KBM-7 (cell line): ENCODE measurements at regions not wholly inside any gene's neighbourhood (a gene's known extent, or its start where the extent isn't known, plus 50 kb on each side); places are given as distances from the start of the nearest gene placed in this dataset.

ENCODE experiments used
- DNase-seq: peaks from one replicate; pipeline ENCODE4 v3.0.0-alpha.2; 2015
- in situ Hi-C: fragments of 300-500 bp; cut with MboI; formaldehyde crosslinking; loops from 2 replicates; pipeline ENCODE4 v1.14.3; 2020; ENCODE audit warnings: low sequenced_read_pairs, low pct_unique_long_range_greater_than_20kb, mixed read lengths

DNA sequence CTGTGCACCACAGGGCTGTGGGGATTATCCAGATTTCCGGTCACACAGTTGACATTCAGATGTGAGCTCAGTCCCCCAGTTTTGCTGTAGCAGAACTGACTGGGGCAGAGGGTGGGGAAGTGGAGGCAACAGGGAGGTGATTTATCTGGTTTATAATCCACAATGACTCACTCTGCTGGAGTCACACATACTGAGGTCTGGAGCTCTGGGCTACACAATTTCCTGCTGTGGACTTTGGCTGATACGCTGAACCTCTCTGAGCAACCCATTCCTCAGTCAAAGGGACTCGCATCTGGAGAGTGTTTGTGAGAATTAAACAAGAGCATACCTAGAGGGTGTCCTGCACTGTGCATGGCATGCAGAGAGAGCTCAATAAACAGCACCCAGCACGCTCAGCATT, 64.8 kb upstream of the PLPP4 start:
- in situ Hi-C loops = no loop called here
- DNase-seq = no peak

DNA sequence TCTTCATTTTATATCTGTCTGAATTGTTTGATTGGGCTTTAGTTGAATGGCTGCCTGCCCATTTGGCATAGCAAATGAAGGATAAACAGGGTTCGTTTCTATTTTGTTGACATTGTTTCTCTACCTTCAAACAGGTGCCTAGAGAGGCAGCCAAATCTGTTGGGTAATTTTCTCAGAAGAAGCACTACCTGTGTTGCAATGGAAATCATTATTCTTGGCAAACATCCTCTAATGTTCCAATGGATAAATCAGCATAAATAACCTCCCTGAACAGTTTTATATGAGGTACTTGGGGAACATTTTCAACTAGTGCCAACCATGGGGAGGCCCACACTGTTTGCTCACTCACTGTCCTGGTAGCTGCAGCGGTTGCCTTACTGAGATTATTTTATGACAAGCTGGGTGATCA, 64.4 kb upstream of the PLPP4 start:
- in situ Hi-C loops = no loop called here

DNA sequence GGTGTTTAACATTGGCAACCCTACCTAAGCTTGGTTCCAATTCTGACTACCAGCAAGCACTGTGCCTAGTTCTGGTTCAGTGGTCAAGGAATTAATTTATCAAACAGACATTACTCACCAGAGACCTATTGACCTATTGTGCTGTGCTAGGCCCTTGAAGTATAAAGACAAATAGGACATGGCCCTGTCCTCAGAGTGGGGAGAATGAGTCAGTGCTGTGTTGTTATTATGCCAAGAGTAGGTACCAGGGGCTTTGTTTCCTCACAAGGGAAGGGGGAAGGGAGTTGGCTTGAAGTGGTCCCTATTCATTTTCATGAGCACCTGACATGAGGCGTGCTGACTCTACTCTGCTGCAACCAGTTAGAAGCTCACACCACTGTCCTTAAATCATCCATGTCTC, 62.6 kb upstream of the PLPP4 start:
- DNase-seq = no peak
- in situ Hi-C loops = no loop called here

More for the DNA sequence above, 64.4 kb upstream of the PLPP4 start:
- no peak for DNase-seq

DNA sequence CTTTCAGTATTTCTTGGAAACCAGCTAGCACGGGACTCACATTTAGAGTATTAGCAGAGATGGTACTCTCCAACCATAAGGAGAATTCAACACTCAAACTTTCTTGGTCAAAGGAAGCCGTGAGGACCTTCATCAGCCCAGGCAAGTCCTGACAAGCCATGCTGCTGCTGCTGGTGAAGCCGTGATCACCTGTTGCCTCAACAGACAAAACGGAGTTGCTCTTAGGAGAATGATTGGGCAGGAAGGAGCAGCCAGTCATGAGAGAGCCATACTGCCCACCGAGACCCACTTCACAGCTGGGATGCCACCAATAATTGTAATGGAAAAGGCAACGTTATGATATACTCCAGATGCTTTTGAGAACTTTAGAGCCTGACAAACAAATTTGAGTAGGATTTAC, 60.8 kb upstream of the PLPP4 start:
- no peak for DNase-seq

DNA sequence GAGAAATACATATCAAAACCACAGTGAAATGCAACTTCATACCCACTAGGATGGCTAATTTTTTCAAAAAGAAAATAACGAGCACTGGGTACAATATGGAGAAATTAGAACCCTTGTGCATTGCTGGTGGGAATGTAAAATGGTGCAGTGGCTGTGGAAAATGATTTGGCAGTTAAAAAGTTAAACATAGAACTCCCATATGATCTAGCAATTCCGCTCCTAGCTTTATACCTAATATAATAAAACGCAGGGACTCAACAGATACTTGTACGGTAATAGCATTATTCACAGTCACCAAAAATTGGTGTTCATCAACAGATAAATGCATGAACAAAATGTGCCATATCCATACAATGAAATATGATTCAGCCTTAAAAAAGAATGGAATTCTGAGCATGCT, 58.8 kb upstream of the PLPP4 start:
- DNase-seq = no peak
- in situ Hi-C loops = no loop called here

More for the DNA sequence above, 60.8 kb upstream of the PLPP4 start:
- in situ Hi-C loops = no loop called here

DNA sequence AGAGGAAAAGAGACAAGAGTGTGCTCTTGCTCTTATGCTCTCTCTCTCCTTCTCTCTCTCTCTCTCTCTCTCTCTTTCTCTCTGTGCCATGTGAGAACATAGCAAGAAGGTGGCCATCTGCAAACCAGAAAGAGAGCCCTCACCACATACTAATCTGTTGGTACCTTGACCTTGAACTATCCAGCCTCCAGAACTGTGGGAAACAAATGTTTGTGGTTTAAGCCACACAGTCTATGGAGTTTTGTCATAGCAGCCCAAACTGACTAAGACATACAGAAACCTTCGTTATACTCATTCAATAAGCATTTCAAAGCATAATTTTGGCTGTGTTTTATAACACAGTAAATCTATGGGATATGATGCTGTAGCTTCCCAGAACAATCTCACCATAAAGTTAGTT, 56.4 kb upstream of the PLPP4 start:
- no peak for DNase-seq

DNA sequence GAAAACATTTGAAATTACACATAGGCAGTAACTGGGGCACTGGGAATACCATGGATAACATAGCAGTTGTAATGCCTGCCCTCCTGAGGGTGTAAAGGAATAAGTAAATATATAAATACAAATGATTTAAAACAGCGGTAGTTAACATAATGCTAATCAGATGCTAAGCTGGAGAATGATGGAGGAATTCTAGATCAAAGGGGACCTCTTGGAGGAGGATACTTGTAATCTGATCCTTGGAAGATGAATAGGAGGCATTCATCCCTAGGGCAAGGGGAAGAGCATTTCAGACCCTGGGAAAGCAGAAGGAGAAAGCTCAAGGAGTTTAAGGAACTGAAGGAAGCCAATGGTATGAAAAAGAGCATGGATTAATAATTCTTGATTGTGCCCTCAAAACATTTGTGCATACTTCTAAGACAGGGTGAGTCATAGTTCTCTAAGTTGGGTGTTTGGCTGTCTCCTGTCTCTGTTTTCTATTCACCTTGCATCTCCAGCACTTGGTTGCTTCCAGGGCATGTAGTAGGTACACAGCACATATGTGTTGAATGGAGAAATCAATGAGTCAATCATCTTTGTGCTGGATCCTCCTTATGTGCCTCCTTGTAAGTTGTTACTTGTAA, 54.8 kb upstream of the PLPP4 start:
- in situ Hi-C loops = no loop called here
- no peak for DNase-seq

More for the DNA sequence above, 56.4 kb upstream of the PLPP4 start:
- in situ Hi-C loops = no loop called here

DNA sequence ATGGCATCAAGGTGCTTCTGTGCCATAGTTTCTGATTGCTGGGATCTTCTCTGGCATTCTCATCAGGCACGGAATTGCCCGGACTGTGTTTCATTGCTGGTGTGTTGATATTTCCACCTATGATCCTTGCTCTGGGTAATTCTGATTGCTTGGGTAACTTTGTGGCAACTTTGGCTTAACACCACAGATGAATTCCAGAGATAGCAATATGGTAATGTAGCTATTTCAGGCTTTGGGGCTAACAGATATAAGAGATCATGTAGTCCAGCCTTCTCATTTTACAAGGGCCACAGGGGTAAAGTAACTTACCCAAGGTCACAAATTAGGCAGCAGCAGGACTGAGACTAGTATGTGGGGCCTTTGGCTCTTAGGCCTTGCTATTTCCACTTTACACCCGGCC, 53.9 kb upstream of the PLPP4 start:
- in situ Hi-C loops = no loop called here
- DNase-seq = no peak

DNA sequence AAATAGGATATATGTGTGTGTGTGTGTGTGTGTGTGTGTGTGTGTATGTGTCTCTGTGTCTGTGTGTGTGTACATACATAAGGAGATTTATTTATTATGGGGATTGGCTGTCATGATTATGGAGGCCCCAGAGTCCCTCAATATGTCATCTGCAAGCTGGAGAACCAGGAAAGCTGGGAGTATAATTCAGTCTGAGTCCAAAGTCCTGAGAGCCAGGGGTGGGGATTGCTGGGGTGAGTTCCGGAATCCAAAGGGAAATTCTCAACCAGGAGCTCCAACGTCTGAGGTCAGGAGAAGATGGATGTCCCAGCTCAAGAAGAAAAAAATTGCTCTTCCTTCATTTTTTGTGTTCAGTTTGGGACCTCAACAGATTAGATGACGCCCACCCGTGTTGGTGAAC, 50.7 kb upstream of the PLPP4 start:
- DNase-seq = no peak
- in situ Hi-C loops = no loop called here
